ENCODE measurements at regions not wholly inside any gene's neighbourhood (a gene's known extent, or its start where the extent isn't known, plus 50 kb on each side); places are given as distances from the start of the nearest gene placed in this dataset.

- TF ChIP-seq POLR2AphosphoS5 (IDR thresholded peaks at IDR 0.05; ENCODE audit: low read depth, low read length) (no peak), POLR2A (IDR thresholded peaks at IDR 0.05; ENCODE audit: low read depth, low read length) (no peak)
Observed at GRCh38 chr2:116987447-116987846, 827.0 kb upstream of the DDX18 start.
